MV-4-11 (cell line): ENCODE measurements at regions not wholly inside any gene's neighbourhood (a gene's known extent, or its start where the extent isn't known, plus 50 kb on each side); places are given as distances from the start of the nearest gene placed in this dataset.
"Not testable (repeated sequence)": the region's sequence is repeated elsewhere in the genome, so short reads cannot be mapped to it uniquely, and the experiment has no call there.

ENCODE experiments used
- DNase-seq: peaks from one replicate; lab custom pipeline; 2025; lab: John Stamatoyannopoulos, UW

DNA sequence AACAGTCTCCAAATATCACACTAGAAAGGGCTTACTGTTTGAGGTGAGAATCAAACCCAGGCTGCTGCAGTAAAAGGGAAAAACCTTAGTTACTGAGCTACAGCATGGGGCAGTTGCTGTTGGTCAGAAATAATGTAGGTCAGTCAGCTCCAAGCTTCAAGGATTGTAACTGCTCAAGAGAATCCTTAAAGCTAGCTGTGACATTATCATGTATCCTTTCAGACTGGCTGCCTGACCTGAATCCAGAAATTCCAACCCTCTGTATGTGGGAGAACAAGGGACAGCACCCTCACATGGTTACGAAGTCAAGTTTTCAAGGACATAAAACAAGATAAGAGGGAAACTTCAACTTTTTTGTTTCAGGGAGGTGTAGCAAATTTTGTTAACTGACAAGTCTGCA lies 365.9 kb upstream of the NPAP1 start:
- not testable (repeated sequence) for DNase-seq

- DNase-seq = not testable (repeated sequence)
These were observed 363.9 kb upstream of the NPAP1 start for GRCh38 chr15:24311692-24312091.

- not testable (repeated sequence) for DNase-seq
These were observed 359.2 kb upstream of the NPAP1 start for GRCh38 chr15:24316326-24316725.

GRCh38 chr15:24318981-24319380 lies 356.6 kb upstream of the NPAP1 start:
- DNase-seq = no peak

- DNase-seq = not testable (repeated sequence)
These were observed 351.5 kb upstream of the NPAP1 start for GRCh38 chr15:24324096-24324495.

- DNase-seq = not testable (repeated sequence)
These were observed 349.1 kb upstream of the NPAP1 start for GRCh38 chr15:24326513-24326912.

DNA sequence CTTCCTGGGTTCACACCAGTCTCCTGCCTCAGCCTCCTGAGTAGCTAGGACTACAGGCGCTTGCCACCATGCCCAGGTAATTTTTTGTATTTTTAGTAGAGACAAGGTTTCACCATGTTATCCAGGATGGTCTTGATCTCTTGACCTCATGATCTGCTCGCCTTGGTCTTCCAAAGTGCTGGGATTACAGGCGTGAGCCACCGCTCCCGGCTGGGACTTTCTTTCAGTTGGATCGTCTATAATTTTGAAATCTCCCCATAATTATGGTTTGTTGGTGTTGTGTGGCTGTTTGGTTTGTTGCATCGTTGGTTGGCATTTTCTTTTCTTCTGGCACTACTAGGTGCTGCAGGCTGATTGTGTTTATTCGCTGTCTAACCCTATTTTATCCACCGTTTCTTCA lies 343.6 kb upstream of the NPAP1 start:
- DNase-seq = not testable (repeated sequence)

DNA sequence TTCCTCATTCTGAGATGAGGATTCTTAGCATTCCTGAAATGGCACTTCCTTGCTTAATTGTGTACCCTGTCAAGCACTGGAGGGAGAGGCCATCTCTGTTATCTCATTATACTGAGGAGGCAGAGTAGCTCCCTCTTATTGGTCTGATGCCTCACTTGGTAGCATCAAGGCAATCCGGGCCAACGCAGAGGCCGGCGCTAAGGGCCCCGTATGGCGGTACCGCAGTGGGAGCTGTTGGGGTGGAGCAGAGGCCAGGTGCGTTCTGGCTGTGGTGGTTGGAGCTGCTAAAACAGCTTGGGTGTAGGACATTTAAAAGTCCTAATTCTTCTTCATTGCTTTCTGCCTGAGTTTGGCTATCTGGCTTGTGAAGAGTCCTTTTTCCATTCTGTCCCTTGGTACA lies 333.7 kb upstream of the NPAP1 start:
- DNase-seq = not testable (repeated sequence)

- DNase-seq = not testable (repeated sequence)
These were observed 322.8 kb upstream of the NPAP1 start for GRCh38 chr15:24352777-24353176.

DNA sequence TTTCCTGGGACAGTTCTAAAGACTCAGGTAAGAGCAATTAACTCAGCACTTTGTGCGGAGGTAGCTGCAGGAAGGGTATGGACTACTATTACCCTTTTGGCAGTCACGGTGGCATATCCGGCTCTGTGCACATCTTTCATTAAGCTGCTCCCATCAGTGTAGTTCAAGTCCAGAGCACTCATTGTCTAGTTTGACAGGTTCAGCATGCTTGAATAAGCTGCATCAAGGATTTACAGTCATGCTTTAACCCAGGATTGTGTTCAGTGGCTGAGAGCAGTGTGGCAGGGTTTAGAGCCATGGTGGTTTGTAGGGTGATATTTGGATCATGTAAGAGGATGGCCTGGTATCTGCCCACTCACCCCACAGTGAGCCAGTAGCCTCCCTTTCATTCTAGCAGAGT lies 294.5 kb upstream of the NPAP1 start:
- DNase-seq = not testable (repeated sequence)

- DNase-seq = not testable (repeated sequence)
These were observed 290.3 kb upstream of the NPAP1 start for GRCh38 chr15:24385258-24385657.

DNA sequence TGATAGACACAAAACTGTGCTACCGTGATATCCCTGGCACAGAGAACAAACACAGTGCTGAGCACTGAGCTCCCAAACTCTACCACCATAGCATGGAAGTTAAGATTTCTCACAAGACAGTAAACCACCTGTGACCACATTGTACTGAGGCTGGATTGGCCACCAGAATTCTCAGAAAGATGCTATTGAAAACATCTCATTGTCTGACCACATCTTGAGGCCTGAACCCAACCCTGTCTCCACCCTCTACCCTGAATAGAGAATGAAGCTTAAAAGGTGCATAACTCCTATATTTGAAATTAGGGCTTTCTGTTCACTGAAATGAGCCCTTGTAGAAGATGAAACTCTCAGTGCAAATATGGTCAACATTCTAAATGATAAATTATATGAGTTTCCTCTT lies 281.3 kb upstream of the NPAP1 start:
- no peak for DNase-seq

GRCh38 chr15:24412649-24413048 lies 262.9 kb upstream of the NPAP1 start:
- not testable (repeated sequence) for DNase-seq

- DNase-seq = not testable (repeated sequence)
These were observed 249.1 kb upstream of the NPAP1 start for GRCh38 chr15:24426286-24427054.

- not testable (repeated sequence) for DNase-seq
These were observed 248.5 kb upstream of the NPAP1 start for GRCh38 chr15:24427055-24427400.

DNA sequence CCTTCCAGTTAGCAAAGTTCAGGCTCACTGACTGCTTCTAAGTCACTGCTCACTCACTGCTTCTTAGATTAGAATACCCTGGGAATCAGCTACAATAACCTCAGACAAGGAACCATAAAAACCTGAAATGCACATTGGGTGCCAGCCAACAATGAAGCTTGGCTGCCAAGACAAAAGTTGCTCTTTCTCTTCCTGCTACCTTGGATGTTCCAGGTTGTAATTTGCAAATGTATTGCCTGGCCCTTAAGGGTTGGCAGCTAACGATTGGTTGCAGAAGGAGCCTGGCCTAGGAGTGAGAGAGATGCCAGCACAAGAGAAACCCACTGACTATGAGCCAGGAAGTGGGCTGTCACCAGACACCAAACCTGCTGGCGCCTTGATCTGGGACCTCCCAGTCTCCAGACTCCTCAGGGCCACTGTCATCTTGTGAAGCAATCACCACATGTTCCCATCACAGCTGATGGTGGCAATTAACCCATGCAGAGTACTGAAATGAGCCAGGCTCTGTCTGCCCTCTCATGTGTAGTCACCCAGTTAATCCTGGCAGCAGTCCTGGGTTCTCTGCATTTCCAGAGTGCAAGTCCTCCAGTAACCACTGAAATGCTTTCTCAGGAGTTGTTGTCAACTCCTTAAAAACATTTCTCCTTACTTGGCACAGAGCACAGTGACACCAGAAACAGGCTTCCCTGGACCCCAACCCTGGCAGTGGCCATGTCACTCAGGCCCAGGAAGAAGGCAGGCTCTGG lies 240.3 kb upstream of the NPAP1 start:
- not testable (repeated sequence) for DNase-seq

GRCh38 chr15:24437270-24437669 lies 238.3 kb upstream of the NPAP1 start:
- not testable (repeated sequence) for DNase-seq

GRCh38 chr15:24437735-24438134 lies 237.8 kb upstream of the NPAP1 start:
- DNase-seq = not testable (repeated sequence)

GRCh38 chr15:24477107-24478025 lies 198.2 kb upstream of the NPAP1 start:
- not testable (repeated sequence) for DNase-seq

- DNase-seq = not testable (repeated sequence)
These were observed 189.5 kb upstream of the NPAP1 start for GRCh38 chr15:24485885-24486567.

DNA sequence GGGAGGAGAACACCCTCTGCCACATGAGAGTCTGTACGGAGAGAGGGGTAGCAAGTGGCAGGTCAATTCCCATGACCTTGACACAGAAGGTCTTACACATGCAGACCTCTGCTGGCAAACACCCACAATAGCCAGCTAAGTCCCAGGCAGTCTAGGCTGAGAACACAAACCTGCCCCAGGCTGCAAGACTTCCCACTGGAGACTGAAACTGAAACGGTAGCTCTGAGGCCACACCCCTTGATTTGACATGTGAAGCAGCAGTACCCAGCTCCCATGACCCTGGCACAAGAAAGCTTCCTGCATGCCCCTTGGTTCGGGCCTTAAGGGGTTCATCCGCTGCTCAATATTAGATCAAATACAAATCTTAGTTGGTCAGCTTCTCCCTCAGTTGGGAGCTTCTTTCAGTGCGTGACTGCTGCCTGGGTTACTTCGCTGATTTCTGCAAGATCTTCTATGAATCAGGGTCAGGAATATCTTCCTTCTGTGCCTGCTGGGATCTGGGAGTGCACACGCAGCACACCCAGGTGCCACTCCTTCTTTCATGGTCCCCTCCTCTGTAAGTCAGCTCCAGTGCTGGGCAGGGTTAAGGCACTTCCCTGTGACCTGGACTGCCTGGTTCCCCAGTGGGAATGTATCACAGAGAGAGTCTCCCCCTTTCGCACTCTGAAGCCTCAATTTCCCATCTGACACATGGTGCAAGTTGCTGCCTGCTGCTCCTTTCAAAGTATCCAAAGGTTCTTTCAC lies 187.2 kb upstream of the NPAP1 start:
- not testable (repeated sequence) for DNase-seq
